Muscle layer of colon (tissue), 2 donors: ENCODE measurements at regions not wholly inside any gene's neighbourhood (a gene's known extent, or its start where the extent isn't known, plus 50 kb on each side); places are given as distances from the start of the nearest gene placed in this dataset.
"Not testable (repeated sequence)": the region's sequence is repeated elsewhere in the genome, so short reads cannot be mapped to it uniquely, and the experiment has no call there.

Source experiments
- H3K27ac ChIP-seq: one replicate; pipeline ENCODE4 v1.7.0; 2013; ENCODE audit warnings: low read depth, mild to moderate bottlenecking, low read length, moderate library complexity
- H3K27me3 ChIP-seq, 2 donors: one replicate each; pipeline ENCODE4 v1.7.0; 2013; ENCODE audit warnings: low read length in 2 of 2, mild to moderate bottlenecking in 2 of 2; ENCODE audit not compliant: insufficient read depth in 2 of 2, control insufficient read depth in 1 of 2
- H3K36me3 ChIP-seq: one replicate; pipeline ENCODE4 v1.7.0; 2013; ENCODE audit warnings: mild to moderate bottlenecking, low read length; ENCODE audit not compliant: insufficient read depth
- H3K4me1 ChIP-seq: one replicate; pipeline ENCODE4 v1.7.0; 2013; ENCODE audit warnings: mild to moderate bottlenecking, low read length; ENCODE audit not compliant: insufficient read depth
- H3K4me3 ChIP-seq, 2 donors: one replicate each; pipeline ENCODE4 v1.7.0; 2013; ENCODE audit warnings: low read length in 2 of 2, low read depth in 1 of 2, mild to moderate bottlenecking in 1 of 2, moderate library complexity in 1 of 2
- H3K9ac ChIP-seq: one replicate; pipeline ENCODE4 v1.7.0; 2013; ENCODE audit warnings: low read length
- H3K9me3 ChIP-seq: one replicate; pipeline ENCODE4 v1.7.0; 2013; ENCODE audit warnings: mild to moderate bottlenecking, low read length
- donor health status: abdominal sarcoma.
- donor health status: Adenocarcinoma of cecum.

- H3K4me1 ChIP-seq, result no peaks in the 10 kb centered on the region
- no peaks in the 10 kb centered on the region for H3K36me3 ChIP-seq
- no peak overlapping the region for H3K27ac ChIP-seq
- H3K27me3 ChIP-seq, result no peaks in the 10 kb centered on the region
- no peaks in the 10 kb centered on the region for H3K9me3 ChIP-seq
- no peak overlapping the region for H3K4me3 ChIP-seq
- no peak overlapping the region for H3K9ac ChIP-seq
These were observed 647.5 kb upstream of the VRK2 start for GRCh38 chr2:57399057-57399456.

DNA sequence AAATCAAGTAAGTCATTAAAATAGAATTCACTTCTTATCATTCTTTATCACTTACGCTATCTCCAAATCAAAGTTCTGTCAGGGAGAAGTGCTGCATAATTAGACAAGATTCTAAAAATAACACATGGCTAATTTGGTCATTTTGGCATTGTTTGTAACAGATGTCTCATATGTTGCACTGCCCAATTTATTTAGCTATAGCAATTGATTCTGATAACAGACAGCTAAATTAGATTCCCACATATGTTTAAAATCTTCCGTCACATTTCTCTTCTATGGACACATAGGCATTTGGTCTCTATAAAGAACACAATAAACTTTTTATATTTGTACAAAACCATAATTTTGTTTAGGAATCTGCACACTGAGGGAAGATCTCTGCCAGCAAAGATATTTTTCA is 644.5 kb upstream of the VRK2 start:
- no peak overlapping the region for H3K27ac ChIP-seq
- H3K27me3 ChIP-seq, result no peaks in the 10 kb centered on the region
- H3K9ac ChIP-seq, result no peak overlapping the region
- H3K9me3 ChIP-seq, result no peaks in the 10 kb centered on the region
- H3K36me3 ChIP-seq, result no peaks in the 10 kb centered on the region
- no peaks in the 10 kb centered on the region for H3K4me1 ChIP-seq
- no peak overlapping the region for H3K4me3 ChIP-seq

GRCh38 chr2:57402755-57403154 is 643.9 kb upstream of the VRK2 start:
- Histone ChIP-seq H3K9me3 (no peaks in the 10 kb centered on the region), H3K27ac (no peak overlapping the region)

GRCh38 chr2:57407772-57408201 is 638.8 kb upstream of the VRK2 start:
- Histone ChIP-seq H3K27me3 (no peaks in the 10 kb centered on the region), H3K9ac (no peak overlapping the region), H3K36me3 (no peaks in the 10 kb centered on the region), H3K27ac (no peak overlapping the region), H3K4me3 (no peak overlapping the region), H3K9me3 (no peaks in the 10 kb centered on the region), H3K4me1 (no peaks in the 10 kb centered on the region)

More at GRCh38 chr2:57402755-57403154, 643.9 kb upstream of the VRK2 start:
- no peaks in the 10 kb centered on the region for H3K36me3 ChIP-seq
- H3K9ac ChIP-seq, result no peak overlapping the region
- no peaks in the 10 kb centered on the region for H3K27me3 ChIP-seq
- no peak overlapping the region for H3K4me3 ChIP-seq
- H3K4me1 ChIP-seq, result no peaks in the 10 kb centered on the region

- Histone ChIP-seq H3K27me3 (no peaks in the 10 kb centered on the region), H3K27ac (no peak overlapping the region), H3K36me3 (no peaks in the 10 kb centered on the region), H3K4me3 (no peak overlapping the region), H3K9ac (no peak overlapping the region), H3K9me3 (no peaks in the 10 kb centered on the region), H3K4me1 (no peaks in the 10 kb centered on the region)
These were observed 638.0 kb upstream of the VRK2 start for GRCh38 chr2:57408587-57408986.

- Histone ChIP-seq H3K27ac (no peak overlapping the region), H3K9me3 (no peaks in the 10 kb centered on the region), H3K4me3 (no peak overlapping the region), H3K36me3 (no peaks in the 10 kb centered on the region), H3K27me3 (no peaks in the 10 kb centered on the region), H3K4me1 (no peaks in the 10 kb centered on the region), H3K9ac (no peak overlapping the region)
These were observed 629.6 kb upstream of the VRK2 start for GRCh38 chr2:57417007-57417406.

DNA sequence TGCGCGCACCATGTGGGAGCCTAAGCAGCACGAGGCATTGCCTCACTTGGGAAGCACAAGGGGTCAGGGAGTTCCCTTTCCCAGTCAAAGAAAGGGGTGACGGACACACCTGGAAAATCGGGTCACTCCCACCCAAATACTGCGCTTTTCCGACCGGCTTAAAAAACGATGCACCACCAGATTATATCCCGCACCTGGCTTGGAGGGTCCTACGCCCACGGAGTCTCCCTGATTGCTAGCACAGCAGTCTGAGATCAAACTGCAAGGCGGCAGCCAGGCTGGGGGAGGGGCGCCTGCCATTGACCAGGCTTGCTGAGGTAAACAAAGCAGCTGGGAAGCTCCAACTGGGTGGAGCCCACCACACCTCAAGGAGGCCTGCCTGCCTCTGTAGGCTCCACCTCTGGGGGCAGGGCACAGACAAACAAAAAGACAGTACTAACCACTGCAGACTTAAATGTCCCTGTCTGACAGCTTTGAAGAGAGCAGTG is 627.7 kb upstream of the VRK2 start:
- not testable (repeated sequence) for H3K27ac ChIP-seq, H3K4me1 ChIP-seq, H3K4me3 ChIP-seq, H3K27me3 ChIP-seq, H3K9ac ChIP-seq, H3K36me3 ChIP-seq, H3K9me3 ChIP-seq

GRCh38 chr2:57429831-57430230 is 616.8 kb upstream of the VRK2 start:
- Histone ChIP-seq H3K9ac (no peak overlapping the region), H3K36me3 (no peaks in the 10 kb centered on the region), H3K9me3 (no peaks in the 10 kb centered on the region), H3K27me3 (no peaks in the 10 kb centered on the region), H3K4me1 (no peaks in the 10 kb centered on the region), H3K4me3 (no peak overlapping the region), H3K27ac (no peak overlapping the region)

DNA sequence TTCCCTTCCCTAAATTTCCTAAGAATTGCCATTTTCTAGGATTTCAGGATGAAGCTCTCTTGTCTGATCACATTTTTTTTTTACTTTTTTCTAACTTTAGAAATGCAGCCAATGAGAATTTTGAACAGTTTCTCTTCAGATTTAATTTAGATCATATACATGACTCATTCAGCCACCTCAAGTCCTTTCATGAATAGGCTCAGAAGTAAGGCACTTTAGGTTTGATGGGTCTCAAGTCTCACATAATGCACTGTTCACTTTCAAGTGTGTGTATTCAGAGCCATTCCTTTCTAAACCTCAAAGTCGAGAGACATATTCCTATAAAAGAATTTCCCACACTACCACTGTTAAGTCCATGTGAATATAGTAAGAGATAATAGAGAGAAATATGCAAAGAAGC is 614.1 kb upstream of the VRK2 start:
- H3K4me3 ChIP-seq, result no peak overlapping the region
- H3K36me3 ChIP-seq, result no peaks in the 10 kb centered on the region
- H3K27ac ChIP-seq, result no peak overlapping the region

GRCh38 chr2:57434441-57434840 is 612.2 kb upstream of the VRK2 start:
- H3K27me3 ChIP-seq, result no peaks in the 10 kb centered on the region
- no peaks in the 10 kb centered on the region for H3K36me3 ChIP-seq
- no peak overlapping the region for H3K27ac ChIP-seq
- H3K9me3 ChIP-seq, result no peaks in the 10 kb centered on the region
- H3K4me1 ChIP-seq, result no peaks in the 10 kb centered on the region
- no peak overlapping the region for H3K9ac ChIP-seq
- no peak overlapping the region for H3K4me3 ChIP-seq

More for the DNA sequence above, 614.1 kb upstream of the VRK2 start:
- no peaks in the 10 kb centered on the region for H3K4me1 ChIP-seq
- no peak overlapping the region for H3K9ac ChIP-seq
- H3K27me3 ChIP-seq, result no peaks in the 10 kb centered on the region
- no peaks in the 10 kb centered on the region for H3K9me3 ChIP-seq

DNA sequence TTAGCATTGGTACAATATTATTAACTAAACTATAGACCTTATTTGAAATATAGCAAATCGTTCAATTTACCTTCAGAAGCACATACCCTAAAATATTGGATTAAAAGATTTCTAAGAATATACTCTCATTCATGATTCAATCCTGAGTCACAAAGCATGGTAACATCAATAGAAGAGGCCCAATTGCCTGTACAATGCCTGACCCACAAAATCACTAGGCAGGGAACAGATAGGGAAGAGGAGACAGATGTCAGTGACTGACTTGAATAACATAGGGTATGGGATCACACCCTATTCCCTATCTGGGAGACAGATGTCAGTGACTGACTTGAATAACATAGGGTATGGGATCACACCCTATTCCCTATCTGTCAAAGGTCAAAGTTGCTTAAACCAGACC is 611.6 kb upstream of the VRK2 start:
- Histone ChIP-seq H3K36me3 (no peaks in the 10 kb centered on the region), H3K4me3 (no peak overlapping the region), H3K4me1 (no peaks in the 10 kb centered on the region), H3K27ac (no peak overlapping the region), H3K9me3 (no peaks in the 10 kb centered on the region), H3K9ac (no peak overlapping the region), H3K27me3 (no peaks in the 10 kb centered on the region)

DNA sequence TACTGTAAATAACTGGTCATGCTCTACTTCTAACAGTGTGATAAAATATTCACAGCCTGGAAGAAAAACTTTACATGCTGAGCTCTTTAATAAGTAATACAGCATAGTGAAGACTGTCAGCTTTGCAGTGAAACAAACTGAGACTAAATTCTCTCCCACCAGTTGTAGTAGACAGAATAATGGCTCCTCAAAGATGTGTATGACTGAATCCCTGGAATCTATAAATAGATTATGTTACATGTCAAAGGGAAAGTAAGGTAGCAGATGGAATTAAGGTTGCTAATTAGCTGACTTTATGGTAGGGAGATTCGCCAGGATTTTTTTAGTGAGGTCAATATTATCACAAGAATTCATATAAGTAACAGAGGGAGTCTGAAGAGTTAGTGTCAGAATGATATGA is 609.5 kb upstream of the VRK2 start:
- Histone ChIP-seq H3K9ac (no peak overlapping the region), H3K36me3 (no peaks in the 10 kb centered on the region), H3K9me3 (no peaks in the 10 kb centered on the region), H3K4me3 (no peak overlapping the region), H3K27ac (no peak overlapping the region), H3K27me3 (no peaks in the 10 kb centered on the region), H3K4me1 (no peaks in the 10 kb centered on the region)
